GM21786 (cell line): ENCODE measurements at regions not wholly inside any gene's neighbourhood (a gene's known extent, or its start where the extent isn't known, plus 50 kb on each side); places are given as distances from the start of the nearest gene placed in this dataset.

Experiments
- ATAC-seq: cut with Tn5 transposase; IDR thresholded peaks from one replicate; pipeline ENCODE4 v1.9.1; 2021; ENCODE audit not compliant: unreplicated experiment

GRCh38 chr3:102102394-102102793 lies 253.1 kb downstream of the NFKBIZ start:
- no peak for ATAC-seq

- no peak for ATAC-seq
Observed at GRCh38 chr3:102104033-102104432, 254.7 kb downstream of the NFKBIZ start.

- no peak for ATAC-seq
Observed at GRCh38 chr3:102105193-102105592, 255.9 kb downstream of the NFKBIZ start.

GRCh38 chr3:102106416-102107097 lies 257.2 kb downstream of the NFKBIZ start:
- no peak for ATAC-seq

GRCh38 chr3:102112704-102113230 lies 263.5 kb downstream of the NFKBIZ start:
- ATAC-seq: no peak

- ATAC-seq: no peak
Observed at GRCh38 chr3:102113421-102114041, 264.2 kb downstream of the NFKBIZ start.

GRCh38 chr3:102114264-102114979 lies 265.1 kb downstream of the NFKBIZ start:
- ATAC-seq: no peak

- ATAC-seq: no peak
Observed at GRCh38 chr3:102122527-102122926, 273.2 kb downstream of the NFKBIZ start.

GRCh38 chr3:102123590-102124190 lies 274.4 kb downstream of the NFKBIZ start:
- ATAC-seq: no peak

- no peak for ATAC-seq
Observed at GRCh38 chr3:102124282-102124681, 275.0 kb downstream of the NFKBIZ start.

- no peak for ATAC-seq
Observed at GRCh38 chr3:102124704-102125103, 275.4 kb downstream of the NFKBIZ start.

GRCh38 chr3:102125197-102125993 lies 276.1 kb downstream of the NFKBIZ start:
- ATAC-seq: no peak

GRCh38 chr3:102125994-102126368 lies 276.7 kb downstream of the NFKBIZ start:
- ATAC-seq: no peak

GRCh38 chr3:102129760-102130608 lies 280.7 kb downstream of the NFKBIZ start:
- ATAC-seq: no peak

- no peak for ATAC-seq
Observed at GRCh38 chr3:102132370-102132769, 283.1 kb downstream of the NFKBIZ start.

GRCh38 chr3:102133376-102133775 lies 284.1 kb downstream of the NFKBIZ start:
- ATAC-seq: no peak

- ATAC-seq: no peak
Observed at GRCh38 chr3:102135316-102135715, 286.0 kb downstream of the NFKBIZ start.

GRCh38 chr3:102136183-102136582 lies 286.9 kb downstream of the NFKBIZ start:
- ATAC-seq: no peak

GRCh38 chr3:102140116-102140515 lies 290.8 kb downstream of the NFKBIZ start:
- ATAC-seq: no peak
